Inferior parietal cortex (tissue), 1 donor: ENCODE measurements at regions not wholly inside any gene's neighbourhood (a gene's known extent, or its start where the extent isn't known, plus 50 kb on each side); places are given as distances from the start of the nearest gene placed in this dataset.

Experiments used
- DNase-seq: peaks from one replicate; pipeline ENCODE4 v3.0.0-alpha.2; 2016; ENCODE audit errors: extremely low spot score

- no peak for DNase-seq
Measured at GRCh38 chr20:4095639-4096038, 53.0 kb upstream of the SMOX start.

- no peak for DNase-seq
Measured at GRCh38 chr20:4091490-4092479, 56.8 kb upstream of the SMOX start.

- DNase-seq = no peak
Measured at GRCh38 chr20:4090756-4091489, 57.7 kb upstream of the SMOX start.

- DNase-seq = no peak
Measured at GRCh38 chr20:4089756-4090487, 58.7 kb upstream of the SMOX start.

- DNase-seq = no peak
Measured at GRCh38 chr20:4088766-4089165, 59.9 kb upstream of the SMOX start.

- no peak for DNase-seq
Measured at GRCh38 chr20:4087923-4088322, 60.7 kb upstream of the SMOX start.

GRCh38 chr20:4086771-4087687 is 61.6 kb upstream of the SMOX start:
- no peak for DNase-seq

GRCh38 chr20:4084721-4085120 is 63.9 kb upstream of the SMOX start:
- DNase-seq = no peak

- no peak for DNase-seq
Measured at GRCh38 chr20:4084096-4084495, 64.5 kb upstream of the SMOX start.

- no peak for DNase-seq
Measured at GRCh38 chr20:4083098-4083865, 65.3 kb upstream of the SMOX start.

GRCh38 chr20:4082406-4083097 is 66.1 kb upstream of the SMOX start:
- no peak for DNase-seq

- DNase-seq = no peak
Measured at GRCh38 chr20:4081421-4081820, 66.1 kb upstream of the RNF24 start.

- DNase-seq = no peak
Measured at GRCh38 chr20:4076671-4077070, 61.3 kb upstream of the RNF24 start.

GRCh38 chr20:4076033-4076432 is 60.7 kb upstream of the RNF24 start:
- DNase-seq = no peak

- no peak for DNase-seq
Measured at GRCh38 chr20:4074877-4075455, 59.6 kb upstream of the RNF24 start.

GRCh38 chr20:4073852-4074741 is 58.7 kb upstream of the RNF24 start:
- DNase-seq = no peak

- DNase-seq = no peak
Measured at GRCh38 chr20:4071178-4071693, 55.9 kb upstream of the RNF24 start.
